ENCODE measurements at regions not wholly inside any gene's neighbourhood (a gene's known extent, or its start where the extent isn't known, plus 50 kb on each side); places are given as distances from the start of the nearest gene placed in this dataset.

GRCh38 chrX:149280011-149280410 lies 225.1 kb downstream of the IDS start:
- H3K4me1 ChIP-seq (ENCODE audit: control insufficient read depth, insufficient read depth, low read length), result no peaks in the 10 kb centered on the region
- POLR2A ChIA-PET, result interaction anchor here (0.7 to 1.1 kb wide), 4 partner anchors 10 to 626 kb away, joined by 3 to 4 read pairs (median 3); no protein-coding TSS in a partner anchor
- BruUV-seq (replicated peaks), result no TSS peak
- SMC1A ChIA-PET (ENCODE audit: uncharacterized antibody, unreplicated experiment), result interaction anchor here (0.7 to 3.4 kb wide), 8 partner anchors 10 to 134 kb away, joined by 3 to 27 read pairs (median 3); no protein-coding TSS in a partner anchor
- no peaks in the 10 kb centered on the region for H3K36me3 ChIP-seq (ENCODE audit: control insufficient read depth in 2 of 2, insufficient read depth in 2 of 2, low read length in 1 of 2)
- CTCF ChIA-PET, result interaction anchor here (0.8 to 2.1 kb wide), 2 partner anchors 191 to 395 kb away, joined by 3 to 7 read pairs; no protein-coding TSS in a partner anchor
- no peaks in the 10 kb centered on the region for H3K9me3 ChIP-seq (replicated peaks; ENCODE audit: control insufficient read depth, insufficient read depth, low read length)
- ATAC-seq (no peak), DNase-seq (ENCODE audit: low read depth, low spot score) (no peak), FAIRE-seq (no peak)
- H3K9ac ChIP-seq (ENCODE audit: control insufficient read depth, insufficient read depth, low read length), result no peak overlapping the region
- H3K27ac ChIP-seq (ENCODE audit: control insufficient read depth, insufficient read depth), result no peak overlapping the region
- H3K79me2 ChIP-seq (ENCODE audit: control insufficient read depth, insufficient read depth, low read length), result no peaks in the 10 kb centered on the region
- no peaks in the 10 kb centered on the region for H3K27me3 ChIP-seq (replicated peaks in 1 of 2; ENCODE audit: control insufficient read depth in 2 of 2, insufficient read depth in 2 of 2, low read length in 1 of 2)
- H3K4me3 ChIP-seq, result no peak overlapping the region
- H3K4me2 ChIP-seq (ENCODE audit: control insufficient read depth, insufficient read depth), result no peak overlapping the region
- RAD21 ChIA-PET (ENCODE audit: unreplicated experiment), result interaction anchor here (1.9 kb wide), 1 partner anchor 9 kb away, joined by 6 read pairs; no protein-coding TSS in a partner anchor
- H4K20me1 ChIP-seq (ENCODE audit: control insufficient read depth, insufficient read depth), result no peaks in the 10 kb centered on the region
- intact Hi-C loops (cut with micrococcal nuclease; ENCODE audit: unreplicated experiment) (loop anchor here (10.0 kb wide), 5 partner anchors 155 to 1145 kb away; no protein-coding TSS in a partner anchor), in situ Hi-C loops (cut with MboI) (no loop called here)
- H2AFZ ChIP-seq (ENCODE audit: control insufficient read depth, low read depth, low read length), result no peak overlapping the region
- TF ChIP-seq, protein P1, sequence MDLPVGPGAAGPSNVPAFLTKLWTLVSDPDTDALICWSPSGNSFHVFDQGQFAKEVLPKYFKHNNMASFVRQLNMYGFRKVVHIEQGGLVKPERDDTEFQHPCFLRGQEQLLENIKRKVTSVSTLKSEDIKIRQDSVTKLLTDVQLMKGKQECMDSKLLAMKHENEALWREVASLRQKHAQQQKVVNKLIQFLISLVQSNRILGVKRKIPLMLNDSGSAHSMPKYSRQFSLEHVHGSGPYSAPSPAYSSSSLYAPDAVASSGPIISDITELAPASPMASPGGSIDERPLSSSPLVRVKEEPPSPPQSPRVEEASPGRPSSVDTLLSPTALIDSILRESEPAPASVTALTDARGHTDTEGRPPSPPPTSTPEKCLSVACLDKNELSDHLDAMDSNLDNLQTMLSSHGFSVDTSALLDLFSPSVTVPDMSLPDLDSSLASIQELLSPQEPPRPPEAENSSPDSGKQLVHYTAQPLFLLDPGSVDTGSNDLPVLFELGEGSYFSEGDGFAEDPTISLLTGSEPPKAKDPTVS (IDR thresholded peaks at IDR 0.05; ENCODE audit: low read depth, low read length), result no peak
- TF ChIP-seq CREM (IDR thresholded peaks at IDR 0.05; ENCODE audit: low read depth) (no peak), KDM1A (IDR thresholded peaks at IDR 0.05; ENCODE audit: borderline replicate concordance) (no peak), SPI1 (IDR thresholded peaks at IDR 0.05; ENCODE audit: borderline replicate concordance, insufficient read depth, low read depth, low read length) (no peak), E2F4 (IDR thresholded peaks at IDR 0.05; ENCODE audit: low read depth, low read length) (no peak), YBX1 (IDR thresholded peaks at IDR 0.05) (no peak), ZBTB40 (IDR thresholded peaks at IDR 0.05; ENCODE audit: borderline replicate concordance) (no peak), HDAC6 (IDR thresholded peaks at IDR 0.05; ENCODE audit: unreplicated experiment) (no peak), BCL11A (IDR thresholded peaks at IDR 0.05; ENCODE audit: low read depth, low read length) (no peak), E2F8 (IDR thresholded peaks at IDR 0.05; ENCODE audit: low read depth, partially characterized antibody) (no peak), MTA3 (IDR thresholded peaks at IDR 0.05; ENCODE audit: borderline replicate concordance, low read length) (no peak), ETV6 (conservative IDR thresholded peaks at IDR 0.05 in 1 of 2, IDR thresholded peaks at IDR 0.05 in 1 of 2; ENCODE audit: borderline replicate concordance in 1 of 2, low read depth in 1 of 2) (no peak), USF2 (IDR thresholded peaks at IDR 0.05; ENCODE audit: borderline replicate concordance, low read depth, low read length) (no peak), ZSCAN29 (IDR thresholded peaks at IDR 0.05) (no peak)

Data from GM12878 (cell line).